Activated naive CD4-positive, alpha-beta T cell treated with anti-CD3 and anti-CD28 coated beads, Interleukin-2, amount 50 U/mL, for 16 hours (primary cell): ENCODE measurements at regions not wholly inside any gene's neighbourhood (a gene's known extent, or its start where the extent isn't known, plus 50 kb on each side); places are given as distances from the start of the nearest gene placed in this dataset.

Source experiments
- DNase-seq: peaks from one replicate; pipeline ENCODE4 v3.0.0-alpha.2; 2020

- no peak for DNase-seq
Measured at GRCh38 chrX:17919896-17920446, 58.9 kb upstream of the RAI2 start.

- no peak for DNase-seq
Measured at GRCh38 chrX:17917945-17918577, 57.0 kb upstream of the RAI2 start.

DNA sequence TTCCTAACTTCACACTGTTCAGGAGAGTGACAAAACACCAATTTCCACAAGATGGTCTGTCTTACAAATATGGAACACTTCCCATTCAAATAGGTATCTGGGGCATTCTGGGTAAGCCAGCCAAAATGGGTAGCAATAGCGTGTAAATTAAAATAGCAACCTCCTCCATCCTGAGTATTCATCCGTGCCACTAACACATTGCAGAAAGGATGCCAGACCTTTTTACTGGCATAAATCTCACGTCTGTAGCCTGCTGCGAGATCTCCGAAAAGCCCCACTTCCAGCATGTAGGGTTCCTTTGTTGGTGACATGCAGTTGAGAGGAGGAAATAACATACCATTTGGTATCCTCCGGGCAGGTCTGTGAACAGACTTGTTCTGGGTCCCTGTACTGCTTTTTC is 52.7 kb upstream of the RAI2 start:
- DNase-seq, result no peak
